HEK293T (cell line): ENCODE measurements at regions not wholly inside any gene's neighbourhood (a gene's known extent, or its start where the extent isn't known, plus 50 kb on each side); places are given as distances from the start of the nearest gene placed in this dataset.

ENCODE experiments used
- CTBP1 ChIP-seq: fragments of 450-650 bp; IDR thresholded peaks from 2 replicates; pipeline ENCODE4 v1.6.1; 2016; ENCODE audit warnings: borderline replicate concordance
- SP1 ChIP-seq: fragments of 450-650 bp; IDR thresholded peaks from 2 replicates; pipeline ENCODE4 v1.6.1; 2017
- SUZ12 ChIP-seq: fragments of 450-650 bp; IDR thresholded peaks from 2 replicates; pipeline ENCODE4 v1.6.1; 2016; ENCODE audit warnings: mild to moderate bottlenecking

GRCh38 chr3:80060664-80061063, 292.9 kb upstream of the ROBO1 start:
- no peak for TF ChIP-seq SP1
- no peak for TF ChIP-seq CTBP1
- no peak for TF ChIP-seq SUZ12
